ENCODE measurements at regions not wholly inside any gene's neighbourhood (a gene's known extent, or its start where the extent isn't known, plus 50 kb on each side); places are given as distances from the start of the nearest gene placed in this dataset.

GRCh38 chr6:6835223-6835503, 246.6 kb downstream of the LY86 start:
- TF ChIP-seq FOXK2 (IDR thresholded peaks at IDR 0.05) (no peak), SP1 (IDR thresholded peaks at IDR 0.05) (no peak), ELF4 (IDR thresholded peaks at IDR 0.05) (no peak), NFRKB (IDR thresholded peaks at IDR 0.05) (no peak), FOXM1 (IDR thresholded peaks at IDR 0.05; ENCODE audit: borderline replicate concordance) (no peak), SUZ12 (IDR thresholded peaks at IDR 0.05) (no peak), ZNF384 (IDR thresholded peaks at IDR 0.05) (no peak), ARNT (IDR thresholded peaks at IDR 0.05) (no peak), HDGF (IDR thresholded peaks at IDR 0.05; ENCODE audit: borderline replicate concordance) (no peak), TARDBP (IDR thresholded peaks at IDR 0.05) (no peak), BHLHE40 (IDR thresholded peaks at IDR 0.05; ENCODE audit: borderline replicate concordance) (no peak)

Data from HEK293T (cell line).